ENCODE measurements at regions not wholly inside any gene's neighbourhood (a gene's known extent, or its start where the extent isn't known, plus 50 kb on each side); places are given as distances from the start of the nearest gene placed in this dataset.

GRCh38 chr5:174294891-174295620 is 249.6 kb downstream of the NSG2 start:
- H3K4me3 ChIP-seq (ENCODE audit: control insufficient read depth, low read depth, low read length) = no peak overlapping the region
- TF ChIP-seq, protein P1, sequence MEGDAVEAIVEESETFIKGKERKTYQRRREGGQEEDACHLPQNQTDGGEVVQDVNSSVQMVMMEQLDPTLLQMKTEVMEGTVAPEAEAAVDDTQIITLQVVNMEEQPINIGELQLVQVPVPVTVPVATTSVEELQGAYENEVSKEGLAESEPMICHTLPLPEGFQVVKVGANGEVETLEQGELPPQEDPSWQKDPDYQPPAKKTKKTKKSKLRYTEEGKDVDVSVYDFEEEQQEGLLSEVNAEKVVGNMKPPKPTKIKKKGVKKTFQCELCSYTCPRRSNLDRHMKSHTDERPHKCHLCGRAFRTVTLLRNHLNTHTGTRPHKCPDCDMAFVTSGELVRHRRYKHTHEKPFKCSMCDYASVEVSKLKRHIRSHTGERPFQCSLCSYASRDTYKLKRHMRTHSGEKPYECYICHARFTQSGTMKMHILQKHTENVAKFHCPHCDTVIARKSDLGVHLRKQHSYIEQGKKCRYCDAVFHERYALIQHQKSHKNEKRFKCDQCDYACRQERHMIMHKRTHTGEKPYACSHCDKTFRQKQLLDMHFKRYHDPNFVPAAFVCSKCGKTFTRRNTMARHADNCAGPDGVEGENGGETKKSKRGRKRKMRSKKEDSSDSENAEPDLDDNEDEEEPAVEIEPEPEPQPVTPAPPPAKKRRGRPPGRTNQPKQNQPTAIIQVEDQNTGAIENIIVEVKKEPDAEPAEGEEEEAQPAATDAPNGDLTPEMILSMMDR (conservative IDR thresholded peaks at IDR 0.05; ENCODE audit: control insufficient read depth, insufficient read depth, low read depth, low read length) = no peak
- DNase-seq (ENCODE audit: low read depth) = no peak

- DNase-seq (ENCODE audit: low read depth) = no peak
- TF ChIP-seq, protein P1 (conservative IDR thresholded peaks at IDR 0.05; ENCODE audit: control insufficient read depth, insufficient read depth, low read depth, low read length) = no peak
- no peak overlapping the region for H3K4me3 ChIP-seq (ENCODE audit: control insufficient read depth, low read depth, low read length)
Measured at GRCh38 chr5:174295702-174296436, 250.4 kb downstream of the NSG2 start.

DNA sequence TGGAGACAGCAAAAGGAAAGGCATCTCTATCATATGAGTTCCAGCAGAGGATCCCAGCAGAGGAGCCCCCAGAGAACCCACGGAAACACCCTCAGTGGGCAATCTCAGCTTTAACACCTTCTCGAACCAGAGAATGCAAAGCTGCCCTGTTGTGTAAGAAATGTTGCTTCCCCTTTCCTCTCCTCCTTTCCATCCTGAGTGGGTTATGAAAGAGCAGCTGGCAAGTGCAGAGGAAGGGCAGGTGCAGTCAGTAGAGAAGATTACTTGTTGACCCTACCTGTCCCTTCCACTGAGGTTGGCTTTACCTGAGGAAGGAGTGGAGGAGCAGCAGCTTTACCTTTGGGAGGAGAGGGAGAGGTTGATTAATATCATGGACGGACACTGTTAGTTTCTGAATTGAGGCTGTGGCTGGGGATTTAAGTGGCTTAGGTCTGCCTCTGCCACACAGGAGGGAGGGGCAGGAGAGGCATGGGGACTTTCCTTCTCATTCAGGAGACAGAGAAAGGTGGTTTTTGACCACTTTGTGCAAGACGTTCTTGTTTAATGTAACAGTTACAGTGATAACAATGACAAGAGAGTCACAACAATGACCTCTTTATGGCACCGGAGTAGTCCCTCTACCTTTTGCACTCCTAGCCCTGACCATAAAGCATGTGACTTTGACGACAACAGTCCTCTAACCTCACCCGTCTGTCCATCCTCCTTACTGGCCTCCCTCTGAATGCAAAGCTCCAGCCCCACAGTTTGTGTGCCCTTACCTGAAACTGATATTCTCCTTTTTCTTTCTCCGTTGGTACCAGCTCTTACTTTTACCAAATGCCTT is 254.8 kb downstream of the NSG2 start:
- DNase-seq (ENCODE audit: low read depth) = no peak
- H3K4me3 ChIP-seq (ENCODE audit: control insufficient read depth, low read depth, low read length) = no peak overlapping the region
- TF ChIP-seq, protein P1 (conservative IDR thresholded peaks at IDR 0.05; ENCODE audit: control insufficient read depth, insufficient read depth, low read depth, low read length) = no peak

DNA sequence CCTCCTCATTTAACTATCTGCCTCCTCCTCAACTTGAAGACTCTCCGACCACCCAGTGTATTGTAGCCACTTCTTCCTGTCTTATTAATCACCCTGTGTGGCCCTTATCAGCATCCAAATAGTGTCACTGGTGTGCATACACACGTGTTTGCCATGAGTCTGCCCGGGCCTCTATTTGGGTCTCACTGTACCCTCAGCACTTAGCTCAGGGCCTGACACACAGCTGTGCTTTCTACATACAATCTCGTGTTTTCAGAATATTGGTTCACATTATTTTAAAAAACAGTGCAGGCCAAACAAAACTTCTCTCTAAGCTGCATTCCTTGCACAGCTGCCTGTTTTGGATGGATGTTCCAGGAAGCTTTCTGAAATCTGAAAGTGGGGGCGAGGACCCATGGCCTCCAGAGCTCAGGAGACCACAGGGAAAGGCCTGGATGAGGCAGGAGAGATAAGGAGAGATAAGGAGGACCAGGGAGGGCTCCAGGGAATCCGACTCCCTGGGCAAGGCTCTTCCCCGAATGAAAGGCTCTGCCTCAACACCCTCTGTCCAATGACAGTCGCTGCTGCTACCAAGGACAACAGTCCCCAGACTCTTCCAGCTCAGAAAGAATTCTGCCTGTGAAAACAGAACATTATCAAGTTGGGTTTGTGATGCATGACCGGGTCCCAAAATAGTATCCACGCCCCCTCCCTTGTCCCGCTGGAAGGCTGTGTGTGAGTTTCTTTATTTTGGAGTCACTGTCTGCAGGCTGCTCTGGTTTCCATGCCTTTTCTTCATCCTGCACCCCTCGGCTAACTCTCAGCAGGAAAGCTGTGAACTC is 255.6 kb downstream of the NSG2 start:
- no peak overlapping the region for H3K4me3 ChIP-seq (ENCODE audit: control insufficient read depth, low read depth, low read length)
- DNase-seq (ENCODE audit: low read depth) = no peak
- TF ChIP-seq, protein P1 (conservative IDR thresholded peaks at IDR 0.05; ENCODE audit: control insufficient read depth, insufficient read depth, low read depth, low read length) = no peak

DNA sequence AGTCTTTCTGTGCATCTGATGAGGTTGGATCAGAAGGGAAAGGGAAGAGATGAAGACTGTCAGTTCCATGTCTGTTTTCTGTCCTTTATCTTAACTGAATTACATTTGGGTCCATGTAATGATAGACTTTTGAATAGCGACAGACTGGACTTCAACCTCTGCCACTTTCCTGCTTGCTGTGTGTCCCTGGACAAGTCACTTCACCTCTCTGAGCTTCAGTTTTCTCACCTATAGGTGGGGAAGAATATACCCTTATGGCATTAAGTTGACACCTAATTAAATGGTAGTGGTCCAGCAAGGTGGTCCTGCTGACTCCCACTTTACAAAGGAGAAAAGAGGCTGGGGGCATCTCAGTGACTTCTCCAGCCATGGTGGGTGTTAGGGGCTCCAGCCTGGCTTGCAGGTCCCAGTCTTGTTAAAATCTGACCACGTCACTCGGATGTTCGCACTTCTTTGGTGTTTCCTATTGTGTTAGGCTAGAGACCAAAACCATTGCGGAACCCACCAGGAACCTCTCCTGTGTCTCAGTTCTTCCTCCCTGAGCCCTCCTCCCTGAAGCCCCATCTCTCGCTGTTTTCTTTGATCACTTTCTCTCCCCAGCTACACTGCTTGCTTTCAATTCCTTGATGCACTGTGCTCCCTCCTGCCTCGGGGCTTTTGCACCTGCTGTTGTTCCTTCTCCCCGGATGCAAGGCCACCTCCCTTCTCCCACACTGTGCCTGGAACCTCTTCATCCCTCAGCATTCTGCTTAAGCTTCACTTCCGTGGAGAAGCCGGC is 256.5 kb downstream of the NSG2 start:
- no peak for DNase-seq (ENCODE audit: low read depth)
- TF ChIP-seq, protein P1 (conservative IDR thresholded peaks at IDR 0.05; ENCODE audit: control insufficient read depth, insufficient read depth, low read depth, low read length) = no peak
- H3K4me3 ChIP-seq (ENCODE audit: control insufficient read depth, low read depth, low read length) = no peak overlapping the region

All from fibroblast of mammary gland (primary cell).